ENCODE measurements at regions not wholly inside any gene's neighbourhood (a gene's known extent, or its start where the extent isn't known, plus 50 kb on each side); places are given as distances from the start of the nearest gene placed in this dataset.

GRCh38 chr1:80837066-80837465 lies 963.7 kb upstream of the ADGRL2 start:
- no peak overlapping the region for H3K4me2 ChIP-seq (ENCODE audit: low read depth, low read length, poor library complexity, severe bottlenecking)
- H3K4me3 ChIP-seq (ENCODE audit: insufficient read depth, low read length, poor library complexity, severe bottlenecking): no peak overlapping the region
- H3K36me3 ChIP-seq (ENCODE audit: low read length): no peaks in the 10 kb centered on the region
- H2AFZ ChIP-seq (ENCODE audit: low read depth, low read length, severe bottlenecking): no peak overlapping the region
- H3K9me3 ChIP-seq (ENCODE audit: insufficient read depth, low read length): no peaks in the 10 kb centered on the region
- no peak for TF ChIP-seq CTCF (IDR thresholded peaks at IDR 0.05; ENCODE audit: insufficient read depth, low read length, poor library complexity, severe bottlenecking)
- TF ChIP-seq EZH2phosphoT487 (conservative IDR thresholded peaks at IDR 0.05; ENCODE audit: low read length): no peak
- H3K27ac ChIP-seq (ENCODE audit: low read depth, low read length): no peak overlapping the region
- H3F3A ChIP-seq (ENCODE audit: insufficient read depth): no peaks in the 10 kb centered on the region
- no peaks in the 10 kb centered on the region for H3K79me2 ChIP-seq (ENCODE audit: insufficient read depth, low read length)
- H4K20me1 ChIP-seq (ENCODE audit: low read depth, low read length): no peaks in the 10 kb centered on the region
- no peak overlapping the region for H3K9ac ChIP-seq (ENCODE audit: low read length)
- no peaks in the 10 kb centered on the region for H3K9me2 ChIP-seq (replicated peaks; ENCODE audit: insufficient read depth, low read length)
- no peaks in the 10 kb centered on the region for H3K27me3 ChIP-seq (ENCODE audit: low read length)

GRCh38 chr1:80836505-80836904 lies 964.2 kb upstream of the ADGRL2 start:
- TF ChIP-seq EZH2phosphoT487 (conservative IDR thresholded peaks at IDR 0.05; ENCODE audit: low read length) (no peak), CTCF (IDR thresholded peaks at IDR 0.05; ENCODE audit: insufficient read depth, low read length, poor library complexity, severe bottlenecking) (no peak)
- Histone ChIP-seq H2AFZ (ENCODE audit: low read depth, low read length, severe bottlenecking) (no peak overlapping the region), H3K9ac (ENCODE audit: low read length) (no peak overlapping the region), H4K20me1 (ENCODE audit: low read depth, low read length) (no peaks in the 10 kb centered on the region), H3K4me3 (ENCODE audit: insufficient read depth, low read length, poor library complexity, severe bottlenecking) (no peak overlapping the region), H3K4me2 (ENCODE audit: low read depth, low read length, poor library complexity, severe bottlenecking) (no peak overlapping the region), H3K27me3 (ENCODE audit: low read length) (no peaks in the 10 kb centered on the region), H3K27ac (ENCODE audit: low read depth, low read length) (no peak overlapping the region), H3K36me3 (ENCODE audit: low read length) (no peaks in the 10 kb centered on the region), H3K9me3 (ENCODE audit: insufficient read depth, low read length) (no peaks in the 10 kb centered on the region), H3F3A (ENCODE audit: insufficient read depth) (no peaks in the 10 kb centered on the region), H3K79me2 (ENCODE audit: insufficient read depth, low read length) (no peaks in the 10 kb centered on the region), H3K9me2 (replicated peaks; ENCODE audit: insufficient read depth, low read length) (no peaks in the 10 kb centered on the region)

GRCh38 chr1:80827666-80828065 lies 973.1 kb upstream of the ADGRL2 start:
- TF ChIP-seq EZH2phosphoT487 (conservative IDR thresholded peaks at IDR 0.05; ENCODE audit: low read length) (no peak), CTCF (IDR thresholded peaks at IDR 0.05; ENCODE audit: insufficient read depth, low read length, poor library complexity, severe bottlenecking) (no peak)
- H3K9me2 ChIP-seq (replicated peaks; ENCODE audit: insufficient read depth, low read length): no peaks in the 10 kb centered on the region
- H3K36me3 ChIP-seq (ENCODE audit: low read length): no peaks in the 10 kb centered on the region

More at GRCh38 chr1:80827666-80828065, 973.1 kb upstream of the ADGRL2 start:
- no peak overlapping the region for H3K9ac ChIP-seq (ENCODE audit: low read length)
- H3K79me2 ChIP-seq (ENCODE audit: insufficient read depth, low read length): no peaks in the 10 kb centered on the region
- H3K4me3 ChIP-seq (ENCODE audit: insufficient read depth, low read length, poor library complexity, severe bottlenecking): no peak overlapping the region
- no peak overlapping the region for H3K4me2 ChIP-seq (ENCODE audit: low read depth, low read length, poor library complexity, severe bottlenecking)
- no peak overlapping the region for H2AFZ ChIP-seq (ENCODE audit: low read depth, low read length, severe bottlenecking)
- H3K27me3 ChIP-seq (ENCODE audit: low read length): no peaks in the 10 kb centered on the region
- no peaks in the 10 kb centered on the region for H3K9me3 ChIP-seq (ENCODE audit: insufficient read depth, low read length)
- H3F3A ChIP-seq (ENCODE audit: insufficient read depth): 0 out of 2 replicates have a peak, but pooled peaks cover 3% of the 10 kb centered on the region
- no peaks in the 10 kb centered on the region for H4K20me1 ChIP-seq (ENCODE audit: low read depth, low read length)
- H3K27ac ChIP-seq (ENCODE audit: low read depth, low read length): no peak overlapping the region

Measured in SU-DHL-6 (cell line).